Epithelial cell of proximal tubule (primary cell): ENCODE measurements at regions not wholly inside any gene's neighbourhood (a gene's known extent, or its start where the extent isn't known, plus 50 kb on each side); places are given as distances from the start of the nearest gene placed in this dataset.

Experiments used
- DNase-seq: peaks from one replicate; pipeline ENCODE4 v3.0.0-alpha.2; 2011; ENCODE audit warnings: low read depth
- H3K4me3 ChIP-seq: 2 replicates; pipeline ENCODE4 v1.5.1; 2011; ENCODE audit warnings: low read depth, mild to moderate bottlenecking, low read length
- TF ChIP-seq, protein P1 (sequence below): conservative IDR thresholded peaks from 2 replicates; pipeline ENCODE4 v1.5.1; 2012; ENCODE audit warnings: low read depth, mild to moderate bottlenecking, low read length

DNA sequence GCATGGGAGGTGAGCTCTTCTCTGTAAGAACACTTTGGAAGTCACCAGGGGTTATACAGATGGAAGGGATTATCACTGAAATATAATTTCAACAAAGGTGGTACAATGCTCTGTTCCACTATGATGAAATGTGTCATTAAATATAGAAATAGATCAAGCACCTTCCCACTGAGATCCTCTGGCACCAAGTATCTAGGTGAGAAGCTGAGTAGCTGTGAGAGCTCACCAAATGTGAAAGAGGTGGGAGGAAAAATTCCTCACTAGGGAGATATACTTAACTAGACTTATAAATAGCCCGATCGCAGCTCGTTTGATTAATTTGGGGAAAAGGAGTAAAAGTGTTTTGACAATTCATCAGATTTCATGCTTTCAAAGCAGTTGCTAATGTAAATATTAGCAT, 247.6 kb downstream of the SMAD2 start:
- TF ChIP-seq, protein P1, sequence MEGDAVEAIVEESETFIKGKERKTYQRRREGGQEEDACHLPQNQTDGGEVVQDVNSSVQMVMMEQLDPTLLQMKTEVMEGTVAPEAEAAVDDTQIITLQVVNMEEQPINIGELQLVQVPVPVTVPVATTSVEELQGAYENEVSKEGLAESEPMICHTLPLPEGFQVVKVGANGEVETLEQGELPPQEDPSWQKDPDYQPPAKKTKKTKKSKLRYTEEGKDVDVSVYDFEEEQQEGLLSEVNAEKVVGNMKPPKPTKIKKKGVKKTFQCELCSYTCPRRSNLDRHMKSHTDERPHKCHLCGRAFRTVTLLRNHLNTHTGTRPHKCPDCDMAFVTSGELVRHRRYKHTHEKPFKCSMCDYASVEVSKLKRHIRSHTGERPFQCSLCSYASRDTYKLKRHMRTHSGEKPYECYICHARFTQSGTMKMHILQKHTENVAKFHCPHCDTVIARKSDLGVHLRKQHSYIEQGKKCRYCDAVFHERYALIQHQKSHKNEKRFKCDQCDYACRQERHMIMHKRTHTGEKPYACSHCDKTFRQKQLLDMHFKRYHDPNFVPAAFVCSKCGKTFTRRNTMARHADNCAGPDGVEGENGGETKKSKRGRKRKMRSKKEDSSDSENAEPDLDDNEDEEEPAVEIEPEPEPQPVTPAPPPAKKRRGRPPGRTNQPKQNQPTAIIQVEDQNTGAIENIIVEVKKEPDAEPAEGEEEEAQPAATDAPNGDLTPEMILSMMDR = no peak
- no peak overlapping the region for H3K4me3 ChIP-seq
- DNase-seq = no peak

DNA sequence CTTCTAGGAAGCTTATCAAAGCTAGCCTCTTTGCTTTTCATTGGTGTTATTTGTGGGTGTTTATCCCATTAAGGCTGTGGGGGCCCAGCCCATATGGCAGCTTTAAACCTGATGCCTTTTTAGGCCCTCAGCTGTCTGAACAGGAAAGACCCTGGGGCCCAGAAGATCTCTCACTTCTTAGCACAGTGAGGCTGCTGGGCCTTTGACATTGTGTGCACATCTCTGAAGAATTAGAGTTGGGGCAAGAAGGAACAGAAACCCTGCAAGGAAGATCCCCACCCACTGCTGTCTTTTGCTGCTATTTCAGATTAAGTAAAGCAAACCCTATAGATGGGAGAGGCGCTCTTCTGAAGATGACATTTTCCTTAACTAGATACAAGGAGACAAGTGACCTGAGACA, 250.0 kb downstream of the SMAD2 start:
- no peak overlapping the region for H3K4me3 ChIP-seq
- no peak for DNase-seq
- TF ChIP-seq, protein P1 = no peak

DNA sequence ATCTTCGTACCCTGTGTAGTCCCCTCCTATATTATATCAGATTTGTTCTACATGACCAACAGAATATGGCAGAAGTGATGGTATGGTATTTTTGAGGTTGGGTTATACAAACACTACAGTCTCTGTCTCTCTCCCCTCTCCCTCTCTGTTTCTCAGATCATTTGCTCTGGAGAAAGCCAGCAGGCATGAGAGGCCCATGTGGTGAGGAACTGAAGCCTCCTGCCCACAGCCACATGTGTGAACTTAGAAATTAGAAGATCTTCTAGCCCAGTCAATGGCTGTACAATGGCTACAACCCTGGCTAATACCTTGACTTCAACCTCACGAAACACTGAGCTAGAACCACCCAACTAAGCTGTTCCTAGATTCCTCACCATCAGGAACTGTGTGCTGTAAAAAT, 250.6 kb downstream of the SMAD2 start:
- TF ChIP-seq, protein P1 = no peak
- no peak overlapping the region for H3K4me3 ChIP-seq
- DNase-seq = no peak

DNA sequence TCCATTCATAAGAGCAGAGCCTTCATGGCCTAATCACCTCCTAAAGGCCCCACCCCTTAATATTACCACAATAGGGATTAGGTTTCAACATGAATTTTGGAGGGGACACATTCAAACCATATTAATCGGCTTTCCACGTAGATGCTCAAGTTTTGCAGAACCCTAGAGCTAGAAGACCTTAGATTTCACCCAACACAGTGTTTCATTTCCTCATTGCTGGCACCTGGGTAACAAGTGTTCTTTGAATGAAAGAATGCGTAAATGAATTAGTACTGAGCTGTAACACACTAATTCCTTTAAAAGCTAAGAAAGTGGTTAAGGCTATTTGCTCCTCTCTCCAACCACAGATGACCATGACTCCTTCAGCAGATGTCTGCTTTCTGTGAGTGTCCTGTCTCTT, 252.5 kb downstream of the SMAD2 start:
- no peak overlapping the region for H3K4me3 ChIP-seq
- DNase-seq = no peak
- TF ChIP-seq, protein P1 = no peak

DNA sequence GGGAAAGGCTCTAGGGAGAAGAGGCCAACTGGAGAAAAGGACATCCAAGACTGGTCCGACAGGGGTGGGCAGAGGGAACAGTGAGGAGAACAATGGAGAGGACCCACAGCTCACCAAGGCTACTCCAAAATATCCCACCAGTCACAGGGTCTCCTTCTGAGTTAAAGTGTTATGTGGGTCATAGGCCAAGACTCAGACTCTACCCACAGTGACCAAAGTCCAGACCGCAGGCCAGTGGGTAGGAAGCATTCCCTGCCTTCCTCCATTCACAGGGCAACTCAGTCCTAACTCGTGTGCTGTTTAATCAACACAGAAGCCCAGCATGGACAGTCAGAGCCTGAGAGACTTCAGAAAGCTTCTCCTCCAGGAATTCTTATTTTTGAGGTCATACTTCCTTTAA, 260.6 kb downstream of the SMAD2 start:
- no peak for DNase-seq
- H3K4me3 ChIP-seq = no peak overlapping the region
- TF ChIP-seq, protein P1 = no peak

DNA sequence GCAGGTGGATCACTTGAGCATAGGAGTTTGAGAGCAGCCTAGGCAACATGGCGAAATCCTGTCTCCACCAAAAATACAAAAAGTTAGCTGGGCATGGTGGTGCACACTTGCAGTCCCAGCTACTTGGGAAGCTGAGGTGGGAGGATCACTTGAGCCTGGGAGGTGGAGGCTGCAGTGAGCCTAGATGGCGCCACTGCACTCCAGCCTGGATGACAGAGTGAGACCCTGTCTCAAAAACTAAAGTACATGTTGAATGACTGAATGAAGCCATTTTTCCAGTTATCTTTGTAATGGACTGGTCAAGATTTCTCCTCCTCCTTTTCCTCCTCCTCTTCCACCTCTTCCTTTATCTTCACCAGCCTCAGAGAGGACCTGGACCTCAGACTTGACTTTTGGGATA, 272.0 kb downstream of the SMAD2 start:
- DNase-seq = no peak
- no peak overlapping the region for H3K4me3 ChIP-seq
- TF ChIP-seq, protein P1 = no peak

DNA sequence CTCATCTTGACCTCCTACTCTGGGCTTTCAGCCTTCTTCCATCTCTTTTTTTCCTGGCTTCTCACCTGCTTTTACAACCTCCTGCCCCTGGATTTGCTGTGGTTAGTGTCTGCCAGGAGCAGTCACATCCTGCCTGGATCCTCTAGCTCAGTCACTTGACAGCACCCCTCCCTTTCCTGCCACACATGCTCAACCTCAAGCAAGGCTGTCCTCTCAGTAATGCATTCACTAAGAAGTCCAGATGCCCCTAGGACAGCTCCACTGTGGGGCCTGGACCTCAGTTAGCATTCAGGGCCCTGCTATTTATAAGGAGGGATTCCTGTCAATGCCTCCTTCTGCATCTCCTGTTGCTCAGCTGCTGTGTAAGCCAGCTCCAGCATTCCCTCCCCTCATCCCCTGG, 275.5 kb downstream of the SMAD2 start:
- DNase-seq = no peak
- TF ChIP-seq, protein P1 = no peak
- H3K4me3 ChIP-seq = no peak overlapping the region
